ENCODE measurements at regions not wholly inside any gene's neighbourhood (a gene's known extent, or its start where the extent isn't known, plus 50 kb on each side); places are given as distances from the start of the nearest gene placed in this dataset.

GRCh38 chr4:15320121-15320678 lies 107.6 kb upstream of the C1QTNF7 start:
- intact Hi-C loops (cut with DNase I): no loop called here
- H3K4me3 ChIP-seq: no peak overlapping the region
- DNase-seq: no peak
- no peak overlapping the region for H3K27ac ChIP-seq
- ATAC-seq: no peak
- no peaks in the 10 kb centered on the region for H3K4me1 ChIP-seq
- H3K9me3 ChIP-seq: no peaks in the 10 kb centered on the region
- H3K36me3 ChIP-seq (ENCODE audit: insufficient read depth in 1 of 2, low read depth in 1 of 2): no peaks in the 10 kb centered on the region
- no peaks in the 10 kb centered on the region for H3K27me3 ChIP-seq (ENCODE audit: insufficient read depth in 3 of 3, low read length in 2 of 3)
- 59 to 71% (median 70%) methylated on average over 1 of the region's 1 CpG for WGBS, 3 donors
- TF ChIP-seq CTCF (IDR thresholded peaks at IDR 0.05): no peak

GRCh38 chr4:15322006-15322405 lies 105.8 kb upstream of the C1QTNF7 start:
- WGBS, 3 donors: 5 to 14% (median 11%) methylated on average over 3 of the region's 3 CpGs

GRCh38 chr4:15325987-15326386 lies 101.8 kb upstream of the C1QTNF7 start:
- Histone ChIP-seq H3K4me1 (no peaks in the 10 kb centered on the region), H3K27me3 (ENCODE audit: insufficient read depth in 3 of 3, low read length in 2 of 3) (no peaks in the 10 kb centered on the region), H3K36me3 (ENCODE audit: insufficient read depth in 1 of 2, low read depth in 1 of 2) (no peaks in the 10 kb centered on the region), H3K27ac (no peak overlapping the region), H3K9me3 (no peaks in the 10 kb centered on the region), H3K4me3 (no peak overlapping the region)
- TF ChIP-seq CTCF (IDR thresholded peaks at IDR 0.05): no peak
- ATAC-seq: no peak
- no peak for DNase-seq
- intact Hi-C loops (cut with DNase I): no loop called here
- 52 to 69% (median 65%) methylated on average over 5 of the region's 5 CpGs for WGBS, 3 donors

More at GRCh38 chr4:15322006-15322405, 105.8 kb upstream of the C1QTNF7 start:
- Histone ChIP-seq H3K4me1 (no peaks in the 10 kb centered on the region), H3K36me3 (ENCODE audit: insufficient read depth in 1 of 2, low read depth in 1 of 2) (no peaks in the 10 kb centered on the region), H3K9me3 (no peaks in the 10 kb centered on the region), H3K27me3 (ENCODE audit: insufficient read depth in 3 of 3, low read length in 2 of 3) (no peaks in the 10 kb centered on the region), H3K27ac (no peak overlapping the region), H3K4me3 (no peak overlapping the region)
- DNase-seq: no peak
- ATAC-seq: no peak
- TF ChIP-seq CTCF (IDR thresholded peaks at IDR 0.05): no peak
- intact Hi-C loops (cut with DNase I): no loop called here

GRCh38 chr4:15327311-15328298 lies 100.2 kb upstream of the C1QTNF7 start:
- intact Hi-C loops (cut with DNase I): no loop called here
- no peaks in the 10 kb centered on the region for H3K36me3 ChIP-seq (ENCODE audit: insufficient read depth in 1 of 2, low read depth in 1 of 2)
- H3K27ac ChIP-seq: no peak overlapping the region
- no peaks in the 10 kb centered on the region for H3K27me3 ChIP-seq (ENCODE audit: insufficient read depth in 3 of 3, low read length in 2 of 3)
- no peak overlapping the region for H3K4me3 ChIP-seq
- no peak for DNase-seq
- TF ChIP-seq CTCF (IDR thresholded peaks at IDR 0.05): no peak
- H3K9me3 ChIP-seq: no peaks in the 10 kb centered on the region
- no peak for ATAC-seq
- no peaks in the 10 kb centered on the region for H3K4me1 ChIP-seq
- 25 to 37% (median 27%) methylated on average over 7 of the region's 7 CpGs for whole genome bisulfite sequencing, 3 donors

Measured in psoas muscle (tissue), 7 donors.